IMR-90 (cell line): ENCODE measurements at regions not wholly inside any gene's neighbourhood (a gene's known extent, or its start where the extent isn't known, plus 50 kb on each side); places are given as distances from the start of the nearest gene placed in this dataset. TPM values are rescaled to one million over a fixed set of nuclear protein-coding genes. Genes with fewer than 3 reads are reported as not detected.

Experiments
- microRNA-seq, 2 experiments: library from miRNA; stranded (forward) in 1 of 2; unstranded in 1 of 2; fragments of 10-50 nt in 1 of 2; fragments of <30 nt in 1 of 2; gene quantifications in 1 of 2; microRNA quantifications in 1 of 2; one replicate each; pipeline versions ENCODE3 to v1.1.0; 2013 to 2020; ENCODE audit not compliant: insufficient read depth in 1 of 2, insufficient read length in 1 of 2, unreplicated experiment in 1 of 2
- small RNA-seq, 5 experiments: library from RNA; depleted of rRNA; stranded (forward); fragments of <200 nt; gene quantifications; one replicate each; pipeline ENCODE3, GENCODE V24; 2012

Small RNAs in the stretch of these regions (microRNA-seq; reads per million reads assigned to microRNA genes)
- not detected for gene AL357137.1 (ENCODE audit: insufficient read depth, insufficient read length)

Small RNAs in the stretch of these regions (small RNA-seq; reads per million reads assigned to genes)
- 0 reads per million in 5 experiments for gene AL357137.1
